SK-N-SH (cell line): ENCODE measurements at regions not wholly inside any gene's neighbourhood (a gene's known extent, or its start where the extent isn't known, plus 50 kb on each side); places are given as distances from the start of the nearest gene placed in this dataset.
"Not testable (repeated sequence)": the region's sequence is repeated elsewhere in the genome, so short reads cannot be mapped to it uniquely, and the experiment has no call there.

Experiments
- CTCF ChIA-PET: fragments of 300-600, 350-600 bp; formaldehyde crosslinking; extraction: SDS; loops from one replicate; lab custom pipeline; 2021; lab: Yijun Ruan, JAX
- POLR2A ChIA-PET: fragments of 350-600 bp; sonication (Branson Sonifier 250); formaldehyde crosslinking; extraction: SDS; loops from one replicate; lab custom pipeline; 2020; ENCODE audit warnings: antibody characterized with exemption, inconsistent platforms; lab: Yijun Ruan, JAX
- DNase-seq: peaks from one replicate; pipeline ENCODE4 v3.0.0; 2012
- H2AFZ ChIP-seq: fragments of 200-600 bp; sonication (generic); 2 replicates; pipeline ENCODE4 v1.8.1; 2016; ENCODE audit warnings: antibody characterized with exemption, mild to moderate bottlenecking, low read depth
- H3F3A ChIP-seq: fragments of 200-600 bp; sonication (generic); replicated peaks from 2 replicates; pipeline ENCODE3; 2016; ENCODE audit warnings: antibody characterized with exemption, mild to moderate bottlenecking; ENCODE audit not compliant: insufficient read depth
- H3K27ac ChIP-seq, 2 experiments: fragments of 200-500 bp in 1 of 2; fragments of 200-600 bp in 1 of 2; sonication (Bioruptor generic) in 1 of 2; sonication (generic), shearing (Covaris generic) in 1 of 2; 2 replicates each; pipeline versions ENCODE4 v1.5.1 to v1.6.1; 2014 to 2016; ENCODE audit warnings: low read depth in 2 of 2, inconsistent platforms in 1 of 2, low read length in 1 of 2, mild to moderate bottlenecking in 1 of 2, mixed read lengths in 1 of 2
- H3K27me3 ChIP-seq: fragments of 200-600 bp; sonication (generic), shearing (Covaris generic); 2 replicates; pipeline ENCODE4 v1.6.1; 2016; ENCODE audit warnings: mixed run types; ENCODE audit not compliant: insufficient read depth
- H3K36me3 ChIP-seq, 2 experiments: fragments of 200-500 bp in 1 of 2; fragments of 200-600 bp in 1 of 2; sonication (Bioruptor generic) in 1 of 2; sonication (generic) in 1 of 2; replicated peaks in 1 of 2; 2 replicates each; pipeline versions ENCODE3 to v1.5.1; 2014 to 2016; ENCODE audit warnings: low read length in 1 of 2, mild to moderate bottlenecking in 1 of 2; ENCODE audit not compliant: insufficient read depth in 2 of 2, control insufficient read depth in 1 of 2
- H3K4me1 ChIP-seq, 2 experiments: fragments of 200-500 bp in 1 of 2; fragments of 200-600 bp in 1 of 2; sonication (Bioruptor generic) in 1 of 2; sonication (generic), shearing (Covaris generic) in 1 of 2; 2 replicates each; pipeline versions ENCODE4 v1.5.1 to v1.6.1; 2014 to 2016; ENCODE audit warnings: low read depth in 1 of 2, low read length in 1 of 2, mixed run types in 1 of 2; ENCODE audit not compliant: insufficient read depth in 2 of 2, control insufficient read depth in 1 of 2
- H3K4me2 ChIP-seq: fragments of 200-600 bp; sonication (generic), shearing (Covaris generic); 2 replicates; pipeline ENCODE4 v1.6.1; 2017; ENCODE audit warnings: mixed run types
- H3K4me3 ChIP-seq, 2 experiments: fragments of 200-500 bp in 1 of 2; fragments of 200-600 bp in 1 of 2; sonication (Bioruptor generic) in 1 of 2; sonication (generic), shearing (Covaris generic) in 1 of 2; 2 replicates each; pipeline versions ENCODE4 v1.5.1 to v1.8.1; 2014 to 2016; ENCODE audit warnings: low read depth in 2 of 2, inconsistent platforms in 1 of 2, low read length in 1 of 2, mild to moderate bottlenecking in 1 of 2, mixed read lengths in 1 of 2, moderate library complexity in 1 of 2
- H3K79me2 ChIP-seq: fragments of 200-600 bp; sonication (generic); 2 replicates; pipeline ENCODE4 v1.8.1; 2017; ENCODE audit warnings: mild to moderate bottlenecking; ENCODE audit not compliant: insufficient read depth
- H3K9ac ChIP-seq: fragments of 200-600 bp; sonication (generic); 2 replicates; pipeline ENCODE4 v1.6.1; 2017; ENCODE audit warnings: mixed run types
- H3K9me2 ChIP-seq: fragments of 200-600 bp; sonication (generic); 2 replicates; pipeline ENCODE4 v1.6.1; 2017; ENCODE audit warnings: mixed run types
- H3K9me3 ChIP-seq: fragments of 200-600 bp; sonication (generic); 2 replicates; pipeline ENCODE4 v1.6.1; 2017; ENCODE audit warnings: mixed run types, mild to moderate bottlenecking, moderate library complexity
- H4K20me1 ChIP-seq: fragments of 200-600 bp; sonication (generic); 2 replicates; pipeline ENCODE4 v1.6.1; 2017; ENCODE audit warnings: mild to moderate bottlenecking, mixed run types; ENCODE audit not compliant: insufficient read depth
- CHD2 ChIP-seq: fragments of 150-350 bp; IDR thresholded peaks from 2 replicates; pipeline ENCODE4 v1.6.1; 2018; ENCODE audit warnings: low read length; ENCODE audit not compliant: partially characterized antibody
- ELF1 ChIP-seq: IDR thresholded peaks from 2 replicates; pipeline ENCODE4 v1.4.0; 2012
- FOXJ3 ChIP-seq: sonication (generic); formaldehyde crosslinking; IDR thresholded peaks from 2 replicates; pipeline ENCODE4 v1.5.1; 2020; ENCODE audit warnings: mild to moderate bottlenecking, missing genetic modification reagents
- MEF2A ChIP-seq: IDR thresholded peaks from 2 replicates; pipeline ENCODE4 v1.4.0; 2012; ENCODE audit warnings: low read depth, borderline replicate concordance
- PBX3 ChIP-seq: IDR thresholded peaks from 2 replicates; pipeline ENCODE4; 2012
- POLR2AphosphoS5 ChIP-seq: IDR thresholded peaks from 2 replicates; pipeline ENCODE4 v1.6.1; 2012; ENCODE audit warnings: low read depth, low read length
- REST ChIP-seq: IDR thresholded peaks from 2 replicates; pipeline ENCODE4 v1.6.1; 2012; ENCODE audit warnings: mild to moderate bottlenecking, low read depth, low read length, moderate library complexity
- SMC3 ChIP-seq: IDR thresholded peaks from 2 replicates; pipeline ENCODE4 v1.6.1; 2012; ENCODE audit warnings: low read depth, low read length, improper control_type of control experiment
- TCF12 ChIP-seq: IDR thresholded peaks from 2 replicates; pipeline ENCODE4 v1.4.0; 2012
- YY1 ChIP-seq: IDR thresholded peaks from 2 replicates; pipeline ENCODE4 v1.4.0; 2012; ENCODE audit warnings: low read depth, mild to moderate bottlenecking
- WGBS: methylation state at CpG from one replicate; pipeline ENCODE4 v1.1.6; 2017; ENCODE audit warnings: low lambda C conversion rate; 5-methylcytosine and 5-hydroxymethylcytosine counted together

DNA sequence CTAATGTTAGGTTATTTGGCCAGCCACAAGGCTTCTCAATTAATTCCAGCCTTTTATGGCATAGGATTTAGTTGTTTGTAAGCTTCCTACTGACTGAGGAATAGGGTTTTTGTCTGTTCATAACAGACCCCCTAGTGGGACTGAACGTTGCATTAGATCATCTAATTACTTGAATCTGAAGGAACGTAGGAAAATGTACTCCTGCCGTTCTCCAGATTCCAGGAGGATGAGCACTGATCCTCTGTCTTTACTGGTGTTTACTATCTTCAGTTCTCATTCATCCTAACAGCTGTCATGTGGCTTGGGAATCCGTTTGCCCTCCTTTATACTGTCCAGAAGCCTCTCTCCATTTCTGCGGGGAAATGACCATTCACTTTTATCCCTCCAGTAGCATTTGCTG, 52.7 kb downstream of the RAD54L2 start:
- peaks cover 10% of the 10 kb centered on the region for H3F3A ChIP-seq
- no peaks in the 10 kb centered on the region for H3K9me2 ChIP-seq
- H3K9ac ChIP-seq: no peak overlapping the region
- H4K20me1 ChIP-seq: no peaks in the 10 kb centered on the region
- no peaks in the 10 kb centered on the region for H3K9me3 ChIP-seq
- H3K4me2 ChIP-seq: no peak overlapping the region
- no peak overlapping the region for H3K27ac ChIP-seq
- H3K36me3 ChIP-seq: peaks cover 10 to 13% of the 10 kb centered on the region in 2 experiments
- no peaks in the 10 kb centered on the region for H3K27me3 ChIP-seq
- TF ChIP-seq REST (no peak), ELF1 (no peak), POLR2AphosphoS5 (no peak), PBX3 (peak; percentile 39), TCF12 (0 out of 2 replicates have a peak, but pooled peaks have one; percentile 18)
- 60% methylated on average over 5 of the region's 5 CpGs for WGBS
- H3K79me2 ChIP-seq: peaks cover 16% of the 10 kb centered on the region; the same call in 1 of the 2 replicates
- H3K4me3 ChIP-seq: no peak overlapping the region
- H2AFZ ChIP-seq: no peak overlapping the region
- ChIA-PET CTCF (interaction anchor here (1.5 kb wide), 1 partner anchor 21 kb away, joined by 4 read pairs; no protein-coding TSS in a partner anchor), POLR2A (no interaction called here)
- no peak for DNase-seq
- H3K4me1 ChIP-seq: no peaks in the 10 kb centered on the region

- Histone ChIP-seq H3F3A (peaks cover 7% of the 10 kb centered on the region), H3K27me3 (no peaks in the 10 kb centered on the region), H3K9me2 (no peaks in the 10 kb centered on the region), H3K9ac (no peak overlapping the region), H3K36me3 (peaks cover 10 to 13% of the 10 kb centered on the region in 2 experiments), H3K27ac (no peak overlapping the region), H3K4me1 (no peaks in the 10 kb centered on the region), H3K4me3 (no peak overlapping the region), H3K79me2 (peaks cover 13% of the 10 kb centered on the region; the same call in 1 of the 2 replicates), H3K9me3 (no peaks in the 10 kb centered on the region), H4K20me1 (no peaks in the 10 kb centered on the region), H2AFZ (no peak overlapping the region), H3K4me2 (no peak overlapping the region)
- DNase-seq: no peak
- no peak for TF ChIP-seq PBX3
- TF ChIP-seq CHD2: no peak
- no peak for TF ChIP-seq ELF1
- TF ChIP-seq YY1: no peak
- no peak for TF ChIP-seq SMC3
- no peak for TF ChIP-seq TCF12
- TF ChIP-seq FOXJ3 (CRISPR knock-in tag): no peak
- TF ChIP-seq MEF2A: no peak
- 98% methylated on average over 4 of the region's 4 CpGs for WGBS
- ChIA-PET POLR2A (no interaction called here), CTCF (interaction anchor here (0.6 to 1.4 kb wide), 2 partner anchors 26 to 42 kb away, joined by 3 read pairs; no protein-coding TSS in a partner anchor)
Measured at GRCh38 chr3:51593697-51594096, 55.2 kb downstream of the RAD54L2 start.

- H4K20me1 ChIP-seq, POLR2A ChIA-PET: not testable (repeated sequence)
- CTCF ChIA-PET: interaction anchor here (1.5 kb wide), 1 partner anchor 210 kb away, joined by 3 read pairs; no protein-coding TSS in a partner anchor
Measured at GRCh38 chr3:51599638-51600037, 61.1 kb downstream of the RAD54L2 start.

More at GRCh38 chr3:51599638-51600037, 61.1 kb downstream of the RAD54L2 start:
- not testable (repeated sequence) for H3K4me2 ChIP-seq, H3F3A ChIP-seq, H3K9ac ChIP-seq, H3K36me3 ChIP-seq, H3K27me3 ChIP-seq, H3K9me3 ChIP-seq, H2AFZ ChIP-seq, H3K27ac ChIP-seq, H3K9me2 ChIP-seq, H3K4me1 ChIP-seq, DNase-seq, H3K4me3 ChIP-seq
- peaks cover 30% of the 10 kb centered on the region for H3K79me2 ChIP-seq
- 97% methylated on average over 8 of the region's 8 CpGs for WGBS
